Activated naive CD4-positive, alpha-beta T cell treated with anti-CD3 and anti-CD28 coated beads, Interleukin-2, amount 10 ng/mL, durations not matched to agents 7 days and 5 days (primary cell): ENCODE measurements at regions not wholly inside any gene's neighbourhood (a gene's known extent, or its start where the extent isn't known, plus 50 kb on each side); places are given as distances from the start of the nearest gene placed in this dataset.
"Not testable (repeated sequence)": the region's sequence is repeated elsewhere in the genome, so short reads cannot be mapped to it uniquely, and the experiment has no call there.

ENCODE experiments used
- CTCF ChIA-PET: fragments of 350-600 bp; sonication (Branson Sonifier 250); formaldehyde crosslinking; loops from one replicate; lab custom pipeline; 2021; ENCODE audit warnings: antibody characterized with exemption; lab: Charles Lee
- DNase-seq: peaks from one replicate; pipeline ENCODE4 v3.0.0-alpha.2; 2020
- H3K27ac Mint-ChIP-seq: one replicate; pipeline ENCODE4 v1.8.0; 2021; ENCODE audit warnings: mild to moderate bottlenecking, moderate library complexity, mixed read lengths
- H3K27me3 Mint-ChIP-seq: one replicate; pipeline ENCODE4 v1.8.0; 2021; ENCODE audit warnings: mild to moderate bottlenecking, mixed read lengths
- H3K36me3 Mint-ChIP-seq: one replicate; pipeline ENCODE4 v1.8.0; 2021; ENCODE audit warnings: mixed read lengths
- H3K4me1 Mint-ChIP-seq: one replicate; pipeline ENCODE4 v1.8.0; 2021; ENCODE audit warnings: mixed read lengths
- H3K4me3 Mint-ChIP-seq: one replicate; pipeline ENCODE4 v1.8.0; 2021; ENCODE audit warnings: mild to moderate bottlenecking, moderate library complexity, mixed read lengths
- H3K9me3 Mint-ChIP-seq: one replicate; pipeline ENCODE4 v1.8.0; 2021; ENCODE audit warnings: mixed read lengths

DNA sequence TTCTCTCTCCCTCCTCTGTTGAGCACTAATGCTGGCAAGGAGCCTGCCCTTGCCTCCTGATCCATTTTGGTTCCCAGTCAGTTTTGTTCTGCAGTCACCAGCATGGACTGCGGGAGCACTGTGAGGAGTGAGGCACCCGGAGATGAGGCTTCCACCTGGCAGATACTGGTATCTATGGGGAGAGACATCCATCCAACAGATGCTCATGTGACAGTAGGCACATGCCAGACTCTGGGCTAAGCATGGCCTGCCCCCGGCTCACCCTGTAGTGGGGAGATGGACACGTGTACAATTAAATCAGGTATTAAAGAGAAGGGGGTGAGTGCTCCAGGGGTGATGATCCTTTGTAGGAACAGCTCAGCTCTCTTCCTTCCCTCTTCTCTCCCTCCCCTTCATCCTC lies 74.0 kb upstream of the PODXL start:
- H3K27ac Mint-ChIP-seq: no peak overlapping the region
- DNase-seq: no peak
- no peaks in the 10 kb centered on the region for H3K36me3 Mint-ChIP-seq
- CTCF ChIA-PET: no interaction called here
- H3K4me3 Mint-ChIP-seq: no peak overlapping the region
- H3K4me1 Mint-ChIP-seq: no peaks in the 10 kb centered on the region
- H3K27me3 Mint-ChIP-seq: peaks cover 31% of the 10 kb centered on the region
- no peaks in the 10 kb centered on the region for H3K9me3 Mint-ChIP-seq

DNA sequence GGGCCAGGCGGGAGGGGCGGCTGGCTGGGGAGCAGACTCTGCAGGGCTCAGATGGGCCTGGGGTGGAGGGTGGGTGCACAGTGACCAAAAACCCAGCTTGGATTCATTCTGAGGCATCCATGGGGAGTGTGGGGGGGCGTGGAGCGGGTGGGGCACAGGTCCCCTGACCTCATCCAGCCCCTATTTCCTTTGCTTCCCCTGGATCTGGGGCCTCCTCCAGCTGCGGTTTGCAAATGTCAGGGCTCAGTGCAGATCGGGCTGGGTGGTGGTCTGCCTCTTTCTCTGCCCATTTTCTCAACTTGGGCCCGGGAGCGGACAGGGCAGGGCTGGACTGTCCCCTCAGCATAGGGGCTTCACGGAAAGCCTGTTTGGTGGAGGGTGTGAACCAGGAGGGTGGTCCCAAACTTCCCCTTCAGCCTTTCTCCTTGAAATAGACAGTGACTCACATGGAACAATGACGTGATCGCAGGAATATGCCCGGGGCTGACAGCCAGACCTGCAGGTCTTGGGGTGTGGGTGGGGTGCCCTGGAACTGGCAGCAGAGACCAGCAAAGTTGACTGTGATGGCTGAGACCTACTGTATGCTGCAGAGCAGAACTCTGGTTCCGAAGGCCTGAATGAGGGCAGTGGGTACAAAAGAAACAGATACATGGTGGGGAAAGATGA lies 72.9 kb upstream of the PODXL start:
- no peaks in the 10 kb centered on the region for H3K9me3 Mint-ChIP-seq
- H3K4me1 Mint-ChIP-seq: no peaks in the 10 kb centered on the region
- H3K36me3 Mint-ChIP-seq: no peaks in the 10 kb centered on the region
- H3K27ac Mint-ChIP-seq: no peak overlapping the region
- CTCF ChIA-PET: no interaction called here
- no peak for DNase-seq
- H3K4me3 Mint-ChIP-seq: no peak overlapping the region
- peaks cover 33% of the 10 kb centered on the region for H3K27me3 Mint-ChIP-seq

DNA sequence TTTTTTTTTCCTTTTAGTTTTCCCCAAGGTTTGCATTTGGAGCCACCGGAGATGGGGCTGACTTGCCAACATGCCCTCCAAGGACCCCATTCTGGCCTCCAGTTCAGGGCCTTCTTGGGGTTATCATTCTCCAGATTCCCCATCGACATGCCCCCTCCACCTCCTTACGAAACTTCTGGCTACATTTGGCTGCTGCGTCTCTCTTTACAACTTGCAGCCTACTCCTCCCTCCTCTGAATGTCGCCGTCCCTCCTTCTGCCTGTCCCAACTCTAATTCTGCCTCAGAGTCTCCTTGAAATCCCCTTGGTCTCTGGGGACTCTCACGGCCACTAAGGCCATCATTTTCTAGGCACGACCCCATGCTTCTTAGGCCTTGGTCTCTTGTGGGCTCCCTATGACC lies 72.2 kb upstream of the PODXL start:
- DNase-seq: no peak
- no peaks in the 10 kb centered on the region for H3K4me1 Mint-ChIP-seq
- H3K4me3 Mint-ChIP-seq: no peak overlapping the region
- H3K27me3 Mint-ChIP-seq: peaks cover 35% of the 10 kb centered on the region
- no peak overlapping the region for H3K27ac Mint-ChIP-seq
- H3K36me3 Mint-ChIP-seq: no peaks in the 10 kb centered on the region
- no peaks in the 10 kb centered on the region for H3K9me3 Mint-ChIP-seq
- CTCF ChIA-PET: no interaction called here

DNA sequence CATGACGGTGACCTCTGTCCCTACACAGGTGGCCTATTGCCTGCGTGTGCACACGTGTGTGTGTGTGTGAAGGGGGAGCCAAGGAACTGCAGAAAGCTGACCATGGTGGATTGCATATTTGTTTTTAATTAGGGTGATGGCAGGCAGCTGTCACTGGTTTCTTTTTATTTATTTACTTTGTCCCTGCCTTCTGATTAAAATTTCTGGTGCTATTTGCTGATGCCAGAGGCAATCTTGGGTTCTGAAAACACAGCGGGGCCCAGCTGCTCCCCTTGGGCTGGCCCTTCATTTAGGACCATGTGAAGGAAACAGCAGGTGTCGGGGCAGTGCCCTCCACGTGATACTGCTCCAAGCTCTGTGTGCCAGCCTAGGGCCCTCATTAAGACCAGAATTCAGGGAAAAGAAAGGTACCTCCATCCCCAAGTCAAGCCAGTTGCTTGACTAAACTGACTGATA lies 71.3 kb upstream of the PODXL start:
- H3K36me3 Mint-ChIP-seq: no peaks in the 10 kb centered on the region
- no peaks in the 10 kb centered on the region for H3K4me1 Mint-ChIP-seq
- no peak overlapping the region for H3K27ac Mint-ChIP-seq
- no peak for DNase-seq
- peaks cover 38% of the 10 kb centered on the region for H3K27me3 Mint-ChIP-seq
- CTCF ChIA-PET: no interaction called here
- no peak overlapping the region for H3K4me3 Mint-ChIP-seq
- H3K9me3 Mint-ChIP-seq: no peaks in the 10 kb centered on the region

DNA sequence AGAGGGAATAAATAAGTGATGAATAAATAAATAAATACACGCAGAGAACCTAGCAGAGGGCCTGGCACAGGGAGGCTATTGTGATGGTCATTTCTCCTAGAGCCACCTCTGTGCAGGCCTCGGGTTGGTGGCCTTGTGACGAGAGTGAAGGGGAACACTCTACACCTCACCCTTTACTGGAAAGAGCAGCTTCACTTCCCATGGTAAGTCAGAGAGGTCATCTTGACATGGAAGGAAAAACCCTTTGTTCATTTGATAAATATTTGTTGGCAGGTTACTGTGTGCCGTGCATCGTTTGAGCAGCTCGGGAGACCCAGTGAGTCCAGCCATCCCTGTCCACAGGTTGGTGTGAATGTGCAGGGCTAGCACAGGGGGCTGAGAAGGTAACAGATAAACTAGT lies 70.2 kb upstream of the PODXL start:
- H3K9me3 Mint-ChIP-seq: no peaks in the 10 kb centered on the region
- H3K27me3 Mint-ChIP-seq: peaks cover 36% of the 10 kb centered on the region
- H3K36me3 Mint-ChIP-seq: no peaks in the 10 kb centered on the region
- H3K4me1 Mint-ChIP-seq: no peaks in the 10 kb centered on the region
- no peak overlapping the region for H3K4me3 Mint-ChIP-seq
- no peak overlapping the region for H3K27ac Mint-ChIP-seq
- CTCF ChIA-PET: interaction anchor here (1.0 kb wide), 1 partner anchor 81 kb away, joined by 3 read pairs; no protein-coding TSS in a partner anchor
- no peak for DNase-seq

DNA sequence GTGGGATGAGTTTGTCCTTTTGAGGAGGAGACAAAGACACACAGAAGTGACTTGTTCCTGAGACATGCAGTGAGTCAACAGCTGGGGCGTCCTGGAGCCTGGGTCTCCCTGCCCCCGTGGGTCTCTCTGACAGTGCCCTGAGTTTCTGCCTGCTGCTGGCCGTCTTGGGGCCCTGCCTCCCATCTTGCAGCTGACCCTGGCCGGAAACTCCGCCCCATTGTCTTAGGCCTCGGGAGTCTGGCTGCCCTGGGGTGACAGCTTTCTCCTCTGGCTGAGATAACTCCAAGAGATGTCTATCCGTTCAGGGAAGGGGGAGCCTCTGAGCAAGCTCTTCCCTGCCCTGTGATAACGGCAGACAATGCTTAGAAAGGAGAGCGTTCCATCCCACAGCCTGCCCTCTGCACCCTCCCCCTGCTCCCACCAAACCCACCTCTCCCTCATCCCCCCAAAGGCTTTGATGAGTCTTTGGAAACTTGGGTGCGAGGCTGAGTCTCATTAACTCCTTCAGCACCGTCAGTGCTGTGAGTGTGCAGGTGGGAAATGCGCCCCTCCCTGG lies 69.5 kb upstream of the PODXL start:
- peaks cover 34% of the 10 kb centered on the region for H3K27me3 Mint-ChIP-seq
- no peak overlapping the region for H3K4me3 Mint-ChIP-seq
- no peak for DNase-seq
- no peaks in the 10 kb centered on the region for H3K4me1 Mint-ChIP-seq
- no peaks in the 10 kb centered on the region for H3K9me3 Mint-ChIP-seq
- no peaks in the 10 kb centered on the region for H3K36me3 Mint-ChIP-seq
- CTCF ChIA-PET: interaction anchor here (1.0 to 1.1 kb wide), 2 partner anchors 80 to 81 kb away, joined by 3 to 4 read pairs; no protein-coding TSS in a partner anchor
- H3K27ac Mint-ChIP-seq: no peak overlapping the region

DNA sequence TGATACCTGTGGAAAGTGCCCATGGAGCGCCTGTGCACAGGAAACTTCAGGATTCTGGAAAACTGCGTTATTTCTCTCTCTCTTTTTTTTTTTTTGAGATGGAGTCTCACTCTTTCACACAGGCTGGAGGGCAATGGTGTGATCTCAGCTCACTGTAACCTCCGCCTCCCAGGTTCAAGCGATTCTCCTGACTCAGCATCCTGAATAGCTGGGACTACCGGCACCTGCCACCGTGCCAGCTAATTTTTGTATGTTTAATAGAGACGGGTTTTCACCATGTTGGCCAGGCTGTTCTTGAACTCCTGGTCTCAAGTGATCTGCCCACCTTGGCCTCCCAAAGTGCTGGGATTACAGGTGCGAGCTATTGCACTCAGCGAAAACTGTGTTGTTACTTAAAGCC lies 68.9 kb upstream of the PODXL start:
- not testable (repeated sequence) for H3K36me3 Mint-ChIP-seq, H3K27ac Mint-ChIP-seq, DNase-seq, H3K4me1 Mint-ChIP-seq, H3K9me3 Mint-ChIP-seq, H3K4me3 Mint-ChIP-seq
- CTCF ChIA-PET: interaction anchor here (1.0 to 1.1 kb wide), 2 partner anchors 79 to 80 kb away, joined by 3 to 4 read pairs; no protein-coding TSS in a partner anchor
- peaks cover 36% of the 10 kb centered on the region for H3K27me3 Mint-ChIP-seq

DNA sequence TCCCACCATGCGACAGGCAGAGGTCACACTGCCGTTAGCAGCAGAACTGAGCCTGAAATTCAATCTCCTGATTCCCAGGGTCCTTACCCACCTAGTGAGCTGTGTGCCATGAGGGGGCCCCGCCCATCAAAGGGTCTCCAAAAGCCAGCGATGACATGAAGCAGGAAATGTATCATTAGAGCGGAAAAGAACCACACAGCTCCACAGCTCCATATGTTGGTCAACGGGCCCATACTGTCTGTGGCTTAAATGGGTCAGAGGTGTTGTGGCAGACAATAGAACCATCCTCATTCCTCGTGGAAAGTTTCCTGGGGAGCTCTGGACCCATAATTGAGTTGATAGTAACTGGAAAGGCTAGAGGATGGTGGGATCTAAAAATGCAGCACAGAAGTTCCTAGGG lies 68.1 kb upstream of the PODXL start:
- no peak overlapping the region for H3K27ac Mint-ChIP-seq
- DNase-seq: no peak
- no peak overlapping the region for H3K4me3 Mint-ChIP-seq
- H3K4me1 Mint-ChIP-seq: no peaks in the 10 kb centered on the region
- CTCF ChIA-PET: interaction anchor here (0.7 kb wide), 1 partner anchor 1598 kb away, joined by 3 read pairs; no protein-coding TSS in a partner anchor
- no peaks in the 10 kb centered on the region for H3K9me3 Mint-ChIP-seq
- no peaks in the 10 kb centered on the region for H3K36me3 Mint-ChIP-seq
- peaks cover 35% of the 10 kb centered on the region for H3K27me3 Mint-ChIP-seq

DNA sequence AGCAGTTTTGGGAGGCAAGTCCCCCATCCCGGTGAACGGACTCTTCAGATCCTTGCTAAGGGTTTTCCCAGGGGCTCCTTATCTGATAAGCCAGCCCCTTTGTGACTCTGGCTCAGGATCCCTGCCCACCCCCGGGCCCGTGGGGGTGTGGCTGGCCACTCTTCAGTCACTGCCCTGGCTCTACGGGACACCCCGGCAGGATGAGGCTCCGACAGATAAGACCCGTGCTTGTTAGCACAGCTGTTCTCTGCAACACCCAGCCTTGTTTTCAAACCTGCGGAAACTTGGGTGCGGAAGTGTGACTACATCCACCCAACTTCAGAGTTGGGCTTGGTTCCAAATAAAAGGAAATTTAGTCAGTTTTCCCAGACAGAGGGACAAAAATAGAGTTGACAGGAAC lies 66.7 kb upstream of the PODXL start:
- Mint-ChIP-seq H3K9me3 (no peaks in the 10 kb centered on the region), H3K4me1 (no peaks in the 10 kb centered on the region), H3K4me3 (no peak overlapping the region), H3K27me3 (peaks cover 25% of the 10 kb centered on the region), H3K27ac (no peak overlapping the region), H3K36me3 (no peaks in the 10 kb centered on the region)
- CTCF ChIA-PET: no interaction called here
- no peak for DNase-seq

DNA sequence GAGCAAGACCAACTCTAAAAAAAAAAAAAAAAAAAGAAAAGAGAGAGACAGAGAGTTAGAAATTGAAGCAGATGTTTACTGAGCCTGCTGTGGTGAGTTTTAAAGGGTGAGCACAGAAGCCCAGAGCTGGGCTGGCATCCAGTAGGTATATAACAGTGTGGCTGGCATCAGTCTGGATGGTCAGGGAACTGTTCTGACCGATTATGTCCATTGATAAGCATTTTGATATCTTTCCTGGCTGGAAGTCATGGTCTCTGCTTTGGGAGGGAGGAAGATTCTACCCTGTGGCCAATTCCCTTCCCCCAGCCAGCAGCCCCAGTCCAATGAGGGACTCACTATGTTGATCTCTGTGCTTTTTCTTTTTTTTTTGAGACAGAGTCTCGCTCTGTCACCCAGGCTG lies 65.2 kb upstream of the PODXL start:
- no peak for DNase-seq
- Mint-ChIP-seq H3K27ac (no peak overlapping the region), H3K4me3 (no peak overlapping the region), H3K36me3 (no peaks in the 10 kb centered on the region), H3K9me3 (no peaks in the 10 kb centered on the region), H3K27me3 (peaks cover 24% of the 10 kb centered on the region), H3K4me1 (no peaks in the 10 kb centered on the region)
- CTCF ChIA-PET: no interaction called here

DNA sequence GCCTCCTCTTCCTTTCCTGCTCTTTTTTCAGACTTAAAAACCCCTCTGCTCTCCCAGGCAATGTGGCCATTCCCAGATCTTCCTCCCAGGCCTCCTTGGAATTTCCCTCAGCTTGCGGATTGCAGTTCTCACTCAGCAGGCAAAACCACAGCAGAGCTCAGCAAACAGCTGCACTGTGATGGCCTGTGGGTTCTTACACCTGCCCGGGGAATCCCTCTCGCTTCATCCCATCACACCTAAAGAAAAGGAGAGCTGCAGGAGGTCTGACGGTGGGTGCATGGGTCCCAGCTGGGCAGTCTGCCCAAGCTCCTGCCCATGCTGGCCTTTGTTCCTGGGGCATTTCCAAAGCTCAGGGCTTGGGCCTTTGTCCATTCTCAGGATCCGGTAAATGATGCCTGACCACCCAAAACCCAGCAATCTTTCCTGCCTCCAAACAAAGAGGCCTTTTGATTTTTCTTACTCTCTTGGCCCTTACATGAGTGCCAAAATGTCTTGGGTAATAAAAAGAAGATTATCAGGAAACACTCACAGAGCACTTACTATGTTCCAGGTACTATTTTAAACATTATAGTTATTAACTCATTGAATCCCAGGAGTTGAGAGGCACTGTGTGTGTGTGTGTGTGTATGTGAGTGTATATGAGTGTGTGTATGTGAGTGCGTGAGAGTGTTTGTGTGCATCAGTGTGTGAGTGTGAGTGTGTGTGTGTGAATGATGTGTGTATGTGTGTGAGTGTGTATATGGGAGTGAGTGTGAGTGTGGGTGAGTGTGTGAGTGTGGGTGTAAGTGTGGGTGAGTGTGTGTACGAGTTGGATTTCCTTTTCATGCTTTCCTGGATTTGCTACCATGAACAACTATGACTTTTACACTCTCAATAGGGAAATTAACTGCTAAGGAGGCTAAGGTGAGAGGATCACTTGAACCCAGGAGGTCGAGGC lies 64.5 kb upstream of the PODXL start:
- Mint-ChIP-seq H3K27me3 (peaks cover 18% of the 10 kb centered on the region), H3K9me3 (no peaks in the 10 kb centered on the region), H3K4me1 (no peaks in the 10 kb centered on the region), H3K27ac (no peak overlapping the region), H3K4me3 (no peak overlapping the region), H3K36me3 (no peaks in the 10 kb centered on the region)
- CTCF ChIA-PET: interaction anchor here (0.5 kb wide), 1 partner anchor 258 kb away, joined by 4 read pairs; no protein-coding TSS in a partner anchor
- no peak for DNase-seq

DNA sequence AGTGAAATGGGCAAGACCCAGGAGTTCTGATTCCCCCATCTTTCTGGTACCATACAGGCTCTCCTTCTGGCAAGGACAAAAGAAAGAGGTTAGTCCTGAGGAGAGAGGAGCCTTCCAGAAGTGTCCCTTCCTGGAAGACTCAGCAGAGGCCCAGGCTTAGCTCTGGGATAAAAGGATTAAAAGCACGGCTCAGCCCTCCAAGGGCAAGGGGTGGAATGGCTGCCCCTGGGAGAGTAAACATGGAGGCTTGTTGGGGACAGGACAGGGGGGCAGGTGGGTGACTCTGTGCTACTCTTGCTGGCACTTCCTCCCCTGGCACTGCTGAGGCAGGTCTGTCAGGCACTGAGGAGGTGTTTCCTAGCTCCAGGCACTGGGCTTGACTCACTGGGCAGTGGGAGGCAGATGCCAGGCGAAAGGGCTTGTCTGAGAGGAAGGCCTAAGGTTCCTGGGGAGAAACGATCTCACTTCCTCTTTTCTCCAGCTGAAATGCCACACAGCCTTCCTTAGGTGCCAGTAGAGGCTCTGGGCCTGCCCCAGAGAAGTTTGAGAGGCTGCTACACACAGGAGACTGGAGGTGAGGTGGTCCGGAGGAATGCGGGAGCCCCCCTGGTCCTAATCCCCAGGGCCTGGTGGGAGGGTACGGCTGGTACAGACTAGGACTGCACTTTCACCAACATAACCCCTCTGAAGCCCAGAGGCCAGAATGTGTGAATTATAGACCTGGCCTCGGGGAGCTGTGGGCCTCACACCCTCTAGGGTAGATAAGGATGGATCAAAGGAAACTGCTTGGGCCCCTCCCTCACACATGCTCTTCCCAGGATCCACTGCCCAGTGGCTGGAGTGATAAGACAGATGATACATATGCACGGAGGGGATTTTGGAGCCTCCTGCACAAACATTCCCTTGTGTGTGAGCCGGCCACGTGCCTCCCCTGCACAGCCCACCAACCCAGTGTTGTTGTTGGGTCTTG lies 63.2 kb upstream of the PODXL start:
- CTCF ChIA-PET: no interaction called here
- DNase-seq: no peak
- H3K27me3 Mint-ChIP-seq: peaks cover 13% of the 10 kb centered on the region
- no peak overlapping the region for H3K4me3 Mint-ChIP-seq
- no peaks in the 10 kb centered on the region for H3K36me3 Mint-ChIP-seq
- no peaks in the 10 kb centered on the region for H3K9me3 Mint-ChIP-seq
- no peaks in the 10 kb centered on the region for H3K4me1 Mint-ChIP-seq
- no peak overlapping the region for H3K27ac Mint-ChIP-seq

DNA sequence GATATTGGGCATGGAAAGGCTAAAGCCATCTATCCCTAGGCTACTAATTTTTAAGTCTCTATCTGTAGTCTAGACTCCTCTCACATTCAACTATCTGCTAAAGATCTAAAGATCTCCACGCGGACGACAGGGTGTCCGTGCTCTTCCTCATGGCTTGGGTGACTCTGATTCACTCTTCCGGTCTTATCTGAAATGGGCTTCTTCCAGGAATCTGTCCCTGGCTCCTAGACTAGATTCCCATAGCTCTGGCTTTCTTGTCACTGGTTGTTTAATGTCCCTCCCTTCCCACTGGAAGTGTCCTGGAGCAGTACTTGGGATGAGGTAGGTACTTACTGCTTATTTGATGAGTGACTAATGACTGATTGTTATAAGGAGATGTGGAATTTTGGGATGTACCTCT lies 62.0 kb upstream of the PODXL start:
- H3K4me1 Mint-ChIP-seq: no peaks in the 10 kb centered on the region
- no peak for DNase-seq
- peaks cover 9% of the 10 kb centered on the region for H3K27me3 Mint-ChIP-seq
- H3K9me3 Mint-ChIP-seq: no peaks in the 10 kb centered on the region
- no peak overlapping the region for H3K27ac Mint-ChIP-seq
- H3K4me3 Mint-ChIP-seq: no peak overlapping the region
- CTCF ChIA-PET: interaction anchor here (0.9 kb wide), 1 partner anchor 37 kb away, joined by 3 read pairs; no protein-coding TSS in a partner anchor
- no peaks in the 10 kb centered on the region for H3K36me3 Mint-ChIP-seq
